GM12878 (cell line): ENCODE measurements at regions not wholly inside any gene's neighbourhood (a gene's known extent, or its start where the extent isn't known, plus 50 kb on each side); places are given as distances from the start of the nearest gene placed in this dataset.

Experiments
- ATAC-seq: fragments of 200-7000 bp; cut with Tn5 transposase; 3 replicates; pipeline ENCODE4 v1.9.1; 2020; ENCODE audit warnings: mild to moderate bottlenecking, moderate library complexity
- BruUV-seq: library from RNA; stranded (reverse); fragments of 400-500 nt; replicated peaks from 2 replicates; lab custom pipeline; 2021; lab: Mats Ljungman, UMichigan
- CTCF ChIA-PET: fragments of 300-600 bp; sonication (Branson Sonifier 250); formaldehyde crosslinking; extraction: SDS; loops from one replicate; lab custom pipeline; 2021; ENCODE audit warnings: inconsistent platforms; lab: Yijun Ruan, JAX
- POLR2A ChIA-PET: fragments of 350-600 bp; formaldehyde crosslinking; extraction: SDS; loops from one replicate; lab custom pipeline; 2021; ENCODE audit warnings: inconsistent platforms; lab: Charles Lee
- RAD21 ChIA-PET: fragments of 300-600 bp; sonication (Branson Sonifier 250); formaldehyde crosslinking; loops from one replicate; lab custom pipeline; 2023; ENCODE audit warnings: antibody characterized with exemption; ENCODE audit not compliant: unreplicated experiment; lab: Charles Lee
- SMC1A ChIA-PET: fragments of 300-600 bp; sonication (Branson Sonifier 250); formaldehyde crosslinking; loops from one replicate; lab custom pipeline; 2023; ENCODE audit not compliant: unreplicated experiment, uncharacterized antibody; lab: Charles Lee
- DNase-seq: peaks from one replicate; pipeline ENCODE4 v3.0.0-alpha.2; 2011; ENCODE audit warnings: low read depth, low spot score
- FAIRE-seq: peaks from 3 replicates; lab custom pipeline; 2011; peaks lifted over from hg19 to GRCh38; lab: Jason Lieb, UNC
- H2AFZ ChIP-seq: 2 replicates; pipeline ENCODE4 v1.6.0; 2011; ENCODE audit warnings: low read depth, low read length, control low read depth; ENCODE audit not compliant: control insufficient read depth
- H3K27ac ChIP-seq: 2 replicates; pipeline ENCODE4 v1.5.1; 2011; ENCODE audit warnings: control low read depth; ENCODE audit not compliant: control insufficient read depth, insufficient read depth
- H3K27me3 ChIP-seq, 2 experiments: replicated peaks in 1 of 2; 2 replicates each; pipeline versions ENCODE4 v1.6.0 to v1.6.1; 2011; ENCODE audit warnings: low read length in 1 of 2; ENCODE audit not compliant: control insufficient read depth in 2 of 2, insufficient read depth in 2 of 2
- H3K36me3 ChIP-seq, 2 experiments: 2 replicates each; pipeline ENCODE4 v1.5.1; 2011; ENCODE audit warnings: low read length in 1 of 2; ENCODE audit not compliant: control insufficient read depth in 2 of 2, insufficient read depth in 2 of 2
- H3K4me1 ChIP-seq: 2 replicates; pipeline ENCODE4 v1.6.1; 2011; ENCODE audit warnings: mild to moderate bottlenecking, low read length, moderate library complexity, mixed read lengths; ENCODE audit not compliant: control insufficient read depth, insufficient read depth
- H3K4me2 ChIP-seq: 2 replicates; pipeline ENCODE4 v1.6.0; 2011; ENCODE audit warnings: control low read depth; ENCODE audit not compliant: control insufficient read depth, insufficient read depth
- H3K4me3 ChIP-seq: fragments of 200-600 bp; sonication (generic); 2 replicates; pipeline ENCODE4 v1.5.1; 2016
- H3K79me2 ChIP-seq: 2 replicates; pipeline ENCODE4 v1.6.0; 2011; ENCODE audit warnings: low read length; ENCODE audit not compliant: control insufficient read depth, insufficient read depth
- H3K9ac ChIP-seq: 2 replicates; pipeline ENCODE4 v1.8.0; 2011; ENCODE audit warnings: low read length, control low read depth, mixed read lengths; ENCODE audit not compliant: control insufficient read depth, insufficient read depth
- H3K9me3 ChIP-seq: replicated peaks from 3 replicates; pipeline ENCODE4 v1.5.1; 2011; ENCODE audit warnings: mild to moderate bottlenecking, low read length; ENCODE audit not compliant: control insufficient read depth, insufficient read depth
- H4K20me1 ChIP-seq: 2 replicates; pipeline ENCODE4 v1.6.0; 2011; ENCODE audit not compliant: control insufficient read depth, insufficient read depth
- BHLHE40 ChIP-seq, 2 experiments: fragments of 450-650 bp in 1 of 2; IDR thresholded peaks; 2 replicates each; pipeline ENCODE4 v1.6.1; 2011 to 2017; ENCODE audit warnings: low read depth in 2 of 2, borderline replicate concordance in 1 of 2, improper control_type of control experiment in 1 of 2, low read length in 1 of 2, mild to moderate bottlenecking in 1 of 2
- FOXM1 ChIP-seq: IDR thresholded peaks from 2 replicates; pipeline ENCODE4 v1.6.1; 2012; ENCODE audit warnings: low read depth, mild to moderate bottlenecking, inconsistent platforms, low read length, moderate library complexity
- NR2C1 ChIP-seq: fragments of 450-650 bp; IDR thresholded peaks from 2 replicates; pipeline ENCODE4 v1.6.1; 2017; ENCODE audit warnings: antibody characterized with exemption, mild to moderate bottlenecking, moderate library complexity
- SREBF2 ChIP-seq: IDR thresholded peaks from 2 replicates; pipeline ENCODE4 v1.6.1; 2012; ENCODE audit warnings: mild to moderate bottlenecking, low read length
- WGBS: methylation state at CpG from one replicate; pipeline ENCODE4 v1.1.6; 2016; ENCODE audit warnings: low lambda C conversion rate; ENCODE audit not compliant: insufficient replicate concordance, insufficient coverage; ENCODE audit errors: missing lambda C conversion rate; 5-methylcytosine and 5-hydroxymethylcytosine counted together
- in situ Hi-C: fragments of 300-500 bp; cut with MboI; formaldehyde crosslinking; loops from 9 replicates; pipeline ENCODE4 v1.14.3; 2018; ENCODE audit warnings: mixed read lengths
- intact Hi-C: fragments of 100-400 bp; cut with micrococcal nuclease; formaldehyde crosslinking; loops from one replicate; pipeline ENCODE4 v1.14.2; 2022; ENCODE audit not compliant: unreplicated experiment
- TF ChIP-seq, protein P1 (sequence below): fragments of 450-650 bp; IDR thresholded peaks from 2 replicates; pipeline ENCODE4 v1.6.1; 2018; ENCODE audit warnings: mild to moderate bottlenecking, low read depth, moderate library complexity; ENCODE audit not compliant: partially characterized antibody

DNA sequence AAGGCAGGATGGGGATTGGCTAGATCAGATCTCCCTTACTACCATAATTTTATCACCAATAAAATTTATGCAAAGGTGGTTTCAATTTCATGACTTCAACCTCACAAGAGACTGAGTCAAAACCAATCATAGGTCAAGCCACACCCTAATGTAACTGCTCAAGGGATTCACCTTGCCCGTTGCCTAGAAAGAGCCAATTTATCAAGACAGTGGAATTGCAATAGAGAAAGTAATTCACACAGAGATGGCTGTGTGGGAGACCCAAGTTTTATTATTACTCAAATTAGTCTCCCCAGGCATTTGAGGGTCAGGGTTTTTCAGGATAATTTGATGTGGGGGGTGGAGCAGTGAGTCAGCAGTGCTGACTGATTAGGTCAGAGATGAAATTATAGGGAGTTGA, 340.6 kb downstream of the RND3 start:
- RAD21 ChIA-PET = no interaction called here
- CTCF ChIA-PET = no interaction called here
- Histone ChIP-seq H3K36me3 (no peaks in the 10 kb centered on the region), H3K27ac (no peak overlapping the region), H3K27me3 (no peaks in the 10 kb centered on the region), H3K9ac (no peak overlapping the region), H3K4me3 (no peak overlapping the region), H3K9me3 (no peaks in the 10 kb centered on the region; the same call in 2 of the 3 replicates), H4K20me1 (no peaks in the 10 kb centered on the region), H3K79me2 (no peaks in the 10 kb centered on the region), H3K4me2 (no peak overlapping the region), H2AFZ (no peak overlapping the region), H3K4me1 (no peaks in the 10 kb centered on the region)
- intact Hi-C loops = no loop called here
- in situ Hi-C loops = no loop called here
- no peak for ATAC-seq
- no TSS peak for BruUV-seq
- WGBS = 4% methylated on average over 1 of the region's 1 CpG
- FAIRE-seq = no peak
- SMC1A ChIA-PET = no interaction called here
- no peak for DNase-seq
- TF ChIP-seq, protein P1, sequence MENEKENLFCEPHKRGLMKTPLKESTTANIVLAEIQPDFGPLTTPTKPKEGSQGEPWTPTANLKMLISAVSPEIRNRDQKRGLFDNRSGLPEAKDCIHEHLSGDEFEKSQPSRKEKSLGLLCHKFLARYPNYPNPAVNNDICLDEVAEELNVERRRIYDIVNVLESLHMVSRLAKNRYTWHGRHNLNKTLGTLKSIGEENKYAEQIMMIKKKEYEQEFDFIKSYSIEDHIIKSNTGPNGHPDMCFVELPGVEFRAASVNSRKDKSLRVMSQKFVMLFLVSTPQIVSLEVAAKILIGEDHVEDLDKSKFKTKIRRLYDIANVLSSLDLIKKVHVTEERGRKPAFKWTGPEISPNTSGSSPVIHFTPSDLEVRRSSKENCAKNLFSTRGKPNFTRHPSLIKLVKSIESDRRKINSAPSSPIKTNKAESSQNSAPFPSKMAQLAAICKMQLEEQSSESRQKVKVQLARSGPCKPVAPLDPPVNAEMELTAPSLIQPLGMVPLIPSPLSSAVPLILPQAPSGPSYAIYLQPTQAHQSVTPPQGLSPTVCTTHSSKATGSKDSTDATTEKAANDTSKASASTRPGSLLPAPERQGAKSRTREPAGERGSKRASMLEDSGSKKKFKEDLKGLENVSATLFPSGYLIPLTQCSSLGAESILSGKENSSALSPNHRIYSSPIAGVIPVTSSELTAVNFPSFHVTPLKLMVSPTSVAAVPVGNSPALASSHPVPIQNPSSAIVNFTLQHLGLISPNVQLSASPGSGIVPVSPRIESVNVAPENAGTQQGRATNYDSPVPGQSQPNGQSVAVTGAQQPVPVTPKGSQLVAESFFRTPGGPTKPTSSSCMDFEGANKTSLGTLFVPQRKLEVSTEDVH = no peak
- no peak for TF ChIP-seq BHLHE40 (IDR thresholded peaks at IDR 0.05; ENCODE audit: borderline replicate concordance in 1 of 2, low read depth in 2 of 2, low read length in 1 of 2)
- TF ChIP-seq NR2C1 = no peak
- TF ChIP-seq SREBF2 = no peak
- TF ChIP-seq FOXM1 = no peak
- POLR2A ChIA-PET = no interaction called here
